Lower lobe of right lung (tissue), 2 donors: ENCODE measurements at regions not wholly inside any gene's neighbourhood (a gene's known extent, or its start where the extent isn't known, plus 50 kb on each side); places are given as distances from the start of the nearest gene placed in this dataset.

Source experiments
- ATAC-seq, 2 donors: fragments of 200-7000 bp; cut with Tn5 transposase; one replicate each; pipeline ENCODE4 v1.9.1; 2020 to 2022; ENCODE audit warnings: mild to moderate bottlenecking in 2 of 2, moderate library complexity in 2 of 2
- DNase-seq: peaks from one replicate; pipeline ENCODE4 v3.0.0-alpha.2; 2020
- H3K27ac ChIP-seq: fragments of 200-600 bp; one replicate; pipeline ENCODE4 v1.8.0; 2022
- H3K27me3 ChIP-seq: fragments of 200-600 bp; one replicate; pipeline ENCODE4 v1.8.0; 2022; ENCODE audit warnings: low read depth
- H3K36me3 ChIP-seq: fragments of 200-600 bp; one replicate; pipeline ENCODE4 v1.8.0; 2022; ENCODE audit warnings: mild to moderate bottlenecking
- H3K4me1 ChIP-seq: fragments of 200-600 bp; one replicate; pipeline ENCODE4 v1.8.0; 2022
- H3K4me3 ChIP-seq: fragments of 200-600 bp; one replicate; pipeline ENCODE4 v1.8.0; 2022; ENCODE audit warnings: mild to moderate bottlenecking
- H3K9me3 ChIP-seq: fragments of 200-600 bp; one replicate; pipeline ENCODE4 v1.8.0; 2022
- CTCF ChIP-seq: fragments of 200-600 bp; IDR thresholded peaks from one replicate; pipeline ENCODE4 v1.8.0; 2022; ENCODE audit warnings: antibody characterized with exemption, mild to moderate bottlenecking
- intact Hi-C: fragments of 100-400 bp; cut with DNase I; formaldehyde crosslinking; loops from one replicate; pipeline ENCODE4 v1.11.0; 2022
- donor health status: DM: no; HTN: yes; CAD: no; lungs with severe emphysema.

- Histone ChIP-seq H3K27ac (no peak overlapping the region), H3K36me3 (no peaks in the 10 kb centered on the region), H3K27me3 (no peaks in the 10 kb centered on the region), H3K4me1 (no peaks in the 10 kb centered on the region), H3K9me3 (no peaks in the 10 kb centered on the region), H3K4me3 (no peak overlapping the region)
- no peak for DNase-seq
- intact Hi-C loops, result no loop called here
- ATAC-seq, result no peak
- no peak for TF ChIP-seq CTCF
These were observed 147.9 kb downstream of the UNC5CL start for GRCh38 chr6:40891131-40891530.

GRCh38 chr6:40889137-40889832 is 149.7 kb downstream of the UNC5CL start:
- H3K4me1 ChIP-seq, result no peaks in the 10 kb centered on the region
- intact Hi-C loops, result no loop called here
- no peak overlapping the region for H3K4me3 ChIP-seq
- no peaks in the 10 kb centered on the region for H3K9me3 ChIP-seq
- no peak overlapping the region for H3K27ac ChIP-seq
- no peaks in the 10 kb centered on the region for H3K27me3 ChIP-seq
- DNase-seq (no peak), ATAC-seq (peak; percentile 32 to 70)
- H3K36me3 ChIP-seq, result no peaks in the 10 kb centered on the region
- TF ChIP-seq CTCF, result no peak

DNA sequence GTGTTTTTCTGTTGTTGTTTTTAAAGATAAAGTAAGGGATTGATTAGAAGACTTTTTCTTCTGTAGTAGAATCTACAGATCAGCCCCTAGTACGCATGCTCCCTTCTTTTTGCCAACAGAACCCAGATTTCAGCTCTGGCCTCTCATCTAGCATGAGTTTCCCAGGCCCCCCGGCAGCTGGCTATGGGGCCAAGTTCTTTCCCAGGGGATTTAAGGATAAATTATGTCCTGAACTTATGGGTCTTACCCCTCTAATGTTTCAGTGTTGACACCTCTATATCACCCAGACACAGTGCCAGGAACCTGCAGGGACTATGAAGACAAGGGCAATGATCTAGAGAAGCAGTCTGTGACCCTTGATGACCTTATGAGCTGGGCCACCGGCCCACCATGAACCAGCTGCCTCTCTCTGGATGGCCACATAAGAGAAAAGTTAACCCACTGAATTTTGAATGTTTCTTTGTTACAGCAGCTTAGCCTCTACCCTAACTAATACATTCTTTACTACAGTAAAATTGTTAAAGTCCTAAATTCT is 150.5 kb downstream of the UNC5CL start:
- no peak for ATAC-seq
- intact Hi-C loops, result no loop called here
- DNase-seq, result no peak
- H3K4me3 ChIP-seq, result no peak overlapping the region
- no peak for TF ChIP-seq CTCF
- H3K36me3 ChIP-seq, result no peaks in the 10 kb centered on the region
- H3K27ac ChIP-seq, result no peak overlapping the region
- no peaks in the 10 kb centered on the region for H3K4me1 ChIP-seq
- no peaks in the 10 kb centered on the region for H3K9me3 ChIP-seq
- H3K27me3 ChIP-seq, result no peaks in the 10 kb centered on the region

- no peak overlapping the region for H3K4me3 ChIP-seq
- no peaks in the 10 kb centered on the region for H3K4me1 ChIP-seq
- ATAC-seq (no peak), DNase-seq (no peak)
- no peak overlapping the region for H3K27ac ChIP-seq
- no peaks in the 10 kb centered on the region for H3K36me3 ChIP-seq
- no peaks in the 10 kb centered on the region for H3K9me3 ChIP-seq
- TF ChIP-seq CTCF, result no peak
- no peaks in the 10 kb centered on the region for H3K27me3 ChIP-seq
- intact Hi-C loops, result no loop called here
These were observed 151.2 kb downstream of the UNC5CL start for GRCh38 chr6:40887792-40888340.

- ATAC-seq, result no peak
- Histone ChIP-seq H3K36me3 (no peaks in the 10 kb centered on the region), H3K27ac (no peak overlapping the region), H3K4me1 (no peaks in the 10 kb centered on the region), H3K9me3 (no peaks in the 10 kb centered on the region), H3K27me3 (no peaks in the 10 kb centered on the region), H3K4me3 (no peak overlapping the region)
- intact Hi-C loops, result no loop called here
- DNase-seq, result no peak
- no peak for TF ChIP-seq CTCF
These were observed 151.8 kb downstream of the UNC5CL start for GRCh38 chr6:40887079-40887791.
